ENCODE measurements at regions not wholly inside any gene's neighbourhood (a gene's known extent, or its start where the extent isn't known, plus 50 kb on each side); places are given as distances from the start of the nearest gene placed in this dataset.
A peak's percentile ranks its signal among the peaks of the same experiment; 100 is the strongest.
"Not testable (repeated sequence)": the region's sequence is repeated elsewhere in the genome, so short reads cannot be mapped to it uniquely, and the experiment has no call there.

DNA sequence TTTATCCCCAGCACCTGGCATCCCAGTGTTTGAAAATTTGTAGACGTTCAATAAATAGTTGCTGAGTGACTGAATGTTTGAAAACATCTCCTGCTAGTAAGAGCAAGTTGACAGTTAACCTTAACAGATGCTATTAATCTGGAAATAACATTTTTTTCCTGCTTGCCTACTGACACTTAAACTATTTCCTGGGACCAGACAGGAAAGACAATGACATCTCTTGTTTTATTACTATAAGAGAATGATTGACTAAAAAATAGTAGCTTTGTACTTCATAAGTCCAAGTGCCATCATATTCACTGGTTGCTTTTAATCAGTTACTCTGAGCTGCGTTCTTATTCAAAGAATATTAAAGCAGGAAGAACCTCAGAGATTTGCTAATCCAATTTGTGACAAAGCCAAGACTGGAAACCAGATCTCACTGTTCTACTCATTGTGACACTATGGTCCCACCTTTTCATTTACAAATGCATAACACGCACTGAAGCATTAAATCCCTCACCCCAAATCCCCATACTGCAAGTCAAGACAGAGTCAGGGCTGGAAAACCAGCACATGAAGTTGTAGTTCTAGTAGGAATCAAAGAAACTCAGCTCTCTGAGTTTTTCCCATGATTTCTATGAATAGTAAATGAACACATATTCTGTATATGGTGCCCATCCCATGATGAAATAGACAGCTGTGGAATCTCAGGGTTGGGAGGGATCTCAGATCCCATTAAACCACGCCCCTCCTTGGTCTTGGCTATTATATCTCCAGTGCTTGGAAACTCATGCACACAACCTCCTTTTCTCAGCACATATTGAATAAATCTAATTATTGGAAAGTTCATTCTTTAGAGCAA lies 212.7 kb upstream of the P2RY1 start:
- DNase-seq (ENCODE audit: low spot score), result no peak

DNA sequence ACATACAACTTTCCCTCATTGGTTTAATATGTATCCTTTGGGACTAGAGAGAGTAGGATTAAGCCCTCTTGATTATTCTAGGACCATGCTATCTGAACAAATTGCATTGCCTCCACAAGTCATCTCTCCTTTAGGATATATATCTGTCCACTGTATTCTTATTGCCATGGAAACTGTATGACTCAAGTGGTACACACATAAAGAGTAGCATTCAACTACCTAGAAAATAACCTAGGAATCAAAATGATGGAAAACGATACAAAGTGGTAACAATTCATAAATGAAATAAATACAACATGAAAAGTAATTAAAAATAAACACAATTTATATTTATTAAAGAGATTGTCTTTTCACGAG lies 212.1 kb upstream of the P2RY1 start:
- DNase-seq (ENCODE audit: low spot score), result no peak

DNA sequence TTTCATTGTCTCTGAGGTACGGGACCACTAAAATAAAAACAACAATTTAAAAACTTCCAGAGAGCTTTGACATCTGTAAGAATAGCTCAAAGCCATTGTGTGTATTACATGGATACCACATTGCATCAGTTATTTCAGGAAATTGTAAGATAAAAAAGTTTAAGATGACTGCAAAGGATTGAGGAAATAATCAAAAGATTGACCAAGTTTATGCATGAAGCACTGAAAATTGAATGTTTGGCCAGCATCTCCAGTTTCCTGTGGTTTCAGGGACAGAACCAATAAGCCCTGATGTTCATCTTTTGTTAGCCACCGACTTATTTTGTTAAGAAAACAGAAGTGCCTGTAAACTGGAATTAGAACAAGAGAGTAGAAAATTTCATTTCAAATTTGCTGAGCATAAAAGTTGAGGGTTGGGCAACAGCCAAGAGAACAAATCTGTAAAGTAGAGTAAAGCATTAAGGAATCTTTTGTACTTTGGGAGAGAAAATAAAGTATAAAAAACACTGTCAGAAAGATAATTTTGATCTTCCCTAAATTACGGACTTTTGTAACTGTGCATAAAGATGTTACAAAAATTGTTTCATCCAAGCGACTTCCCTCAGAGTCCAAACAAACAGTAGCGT lies 211.5 kb upstream of the P2RY1 start:
- DNase-seq (ENCODE audit: low spot score), result no peak

DNA sequence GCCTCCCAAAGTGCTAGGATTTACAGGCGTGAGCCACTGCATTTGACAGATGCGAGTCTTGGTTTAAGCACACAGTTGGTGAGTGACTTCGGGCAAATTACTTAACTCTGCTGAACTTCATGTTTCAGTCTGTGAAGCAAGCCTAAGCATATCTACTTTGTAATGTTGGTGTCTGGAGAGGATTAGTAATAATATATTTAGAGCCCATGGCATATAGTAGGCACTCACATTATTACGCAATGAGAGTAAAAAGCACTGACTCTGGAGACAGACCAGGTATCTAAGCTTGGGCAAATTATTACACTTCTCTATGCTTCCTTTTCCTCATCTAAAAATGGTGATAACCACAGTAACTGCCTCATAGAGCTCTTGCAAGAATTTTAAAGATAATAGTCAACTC lies 208.7 kb upstream of the P2RY1 start:
- no peak for DNase-seq (ENCODE audit: low spot score)

DNA sequence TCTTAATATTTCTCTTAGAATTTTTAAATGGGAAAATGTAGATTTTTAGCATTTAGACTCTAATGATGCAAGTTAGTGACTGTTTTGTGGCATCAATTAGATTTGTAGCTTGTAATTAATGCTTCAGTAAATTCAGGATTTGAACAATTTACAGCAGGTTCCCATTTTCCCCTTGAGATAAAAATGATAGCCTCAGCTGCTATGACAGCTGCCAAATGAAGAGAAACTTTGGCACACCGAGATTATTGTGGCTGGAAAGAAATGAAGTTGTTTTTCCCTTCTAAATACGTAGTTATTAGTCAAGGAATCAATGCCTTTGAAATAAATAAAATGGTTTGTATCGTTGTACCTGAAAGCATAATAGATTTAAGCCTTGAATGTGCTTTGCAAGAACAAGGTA lies 206.4 kb upstream of the P2RY1 start:
- DNase-seq (ENCODE audit: low spot score), result no peak

DNA sequence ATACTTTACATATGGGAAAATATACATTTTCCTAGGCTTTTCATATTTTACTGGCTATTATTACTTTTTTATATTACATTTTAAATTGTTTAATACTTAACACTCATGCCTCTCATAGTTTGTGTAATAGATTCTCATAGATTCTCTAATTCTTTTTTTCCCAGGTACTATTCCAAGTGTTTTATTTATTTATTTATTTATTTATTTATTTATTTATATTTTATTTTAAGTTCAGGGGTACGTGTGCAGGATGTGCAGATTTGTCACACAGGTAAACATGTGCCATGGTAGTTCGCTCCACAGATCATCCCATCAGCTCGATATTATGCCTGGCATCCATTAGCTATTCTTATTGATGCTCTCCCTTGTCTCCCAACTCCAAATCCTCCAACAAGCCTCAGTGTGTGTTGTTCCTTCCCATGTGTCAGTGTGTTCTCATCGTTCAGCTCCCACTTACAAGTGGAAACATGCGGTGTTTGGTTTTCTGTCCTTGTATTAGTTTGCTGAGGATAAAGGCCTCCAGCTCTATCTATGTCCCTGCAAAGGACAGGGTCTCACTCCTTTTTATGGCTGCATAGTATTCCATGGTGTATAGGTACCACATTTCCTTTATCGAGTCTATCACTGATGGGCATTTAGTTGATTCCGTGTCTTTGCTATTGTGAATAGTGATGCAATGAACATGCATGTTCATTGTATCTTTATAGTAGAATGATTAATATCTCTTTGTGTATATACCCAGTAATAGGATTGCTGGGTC lies 205.4 kb upstream of the P2RY1 start:
- no peak for DNase-seq (ENCODE audit: low spot score)

DNA sequence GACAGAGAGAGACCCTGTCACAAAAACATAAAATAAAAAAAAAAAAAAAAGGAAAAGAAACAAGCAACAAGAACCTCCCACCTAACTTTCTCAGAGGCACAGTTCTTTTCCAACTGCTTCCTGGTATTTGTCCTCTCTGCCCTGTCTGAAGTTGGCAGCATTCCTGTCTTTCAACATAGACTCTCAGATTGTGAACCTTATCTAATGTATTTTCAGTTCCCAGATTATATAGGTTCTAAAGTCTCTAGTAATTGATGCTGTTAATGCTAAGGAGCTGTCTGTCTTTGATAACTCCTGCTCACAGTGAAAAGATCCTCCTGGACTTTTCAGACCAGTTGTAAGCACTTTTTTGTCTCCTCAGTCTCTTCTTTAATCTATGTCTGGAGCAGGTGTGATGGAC lies 199.5 kb upstream of the P2RY1 start:
- DNase-seq (ENCODE audit: low spot score), result no peak

DNA sequence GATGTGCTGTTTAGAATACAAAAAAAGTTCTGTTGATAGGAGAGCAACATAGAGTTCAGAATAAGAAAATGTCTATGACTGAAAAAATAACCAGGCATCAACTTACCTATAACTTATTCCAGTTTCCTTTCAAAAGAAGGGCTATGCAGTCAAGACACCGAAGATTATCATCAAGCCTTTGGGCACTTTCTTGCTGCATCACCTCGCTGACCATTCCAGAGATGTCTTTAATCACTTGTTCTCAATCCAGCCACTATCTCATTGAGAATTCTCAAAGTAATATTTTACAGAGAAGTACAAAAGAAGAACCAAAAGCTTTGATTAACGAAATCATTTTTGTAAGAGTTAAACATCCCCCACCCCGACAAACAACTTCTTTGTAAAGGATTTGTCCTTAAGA lies 198.3 kb upstream of the P2RY1 start:
- no peak for DNase-seq (ENCODE audit: low spot score)

DNA sequence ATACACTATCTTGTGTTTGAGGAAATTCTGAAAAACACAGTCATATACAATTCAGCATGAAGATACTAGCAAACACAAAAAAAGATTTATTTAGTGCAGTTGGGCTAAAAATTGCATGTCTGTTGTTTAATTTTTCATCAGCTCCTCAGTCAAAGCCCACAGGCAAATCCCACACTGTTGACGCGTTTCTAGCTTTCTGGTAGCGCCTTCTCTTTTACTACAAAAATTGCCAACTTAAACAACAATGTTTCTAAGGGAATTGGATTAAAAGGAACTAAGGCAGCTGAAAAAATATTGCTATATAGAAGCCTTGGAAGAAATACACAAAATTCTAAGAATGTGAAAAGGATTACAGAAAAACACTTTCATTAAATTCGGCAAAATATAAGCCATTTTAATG lies 196.7 kb upstream of the P2RY1 start:
- no peak for DNase-seq (ENCODE audit: low spot score)

DNA sequence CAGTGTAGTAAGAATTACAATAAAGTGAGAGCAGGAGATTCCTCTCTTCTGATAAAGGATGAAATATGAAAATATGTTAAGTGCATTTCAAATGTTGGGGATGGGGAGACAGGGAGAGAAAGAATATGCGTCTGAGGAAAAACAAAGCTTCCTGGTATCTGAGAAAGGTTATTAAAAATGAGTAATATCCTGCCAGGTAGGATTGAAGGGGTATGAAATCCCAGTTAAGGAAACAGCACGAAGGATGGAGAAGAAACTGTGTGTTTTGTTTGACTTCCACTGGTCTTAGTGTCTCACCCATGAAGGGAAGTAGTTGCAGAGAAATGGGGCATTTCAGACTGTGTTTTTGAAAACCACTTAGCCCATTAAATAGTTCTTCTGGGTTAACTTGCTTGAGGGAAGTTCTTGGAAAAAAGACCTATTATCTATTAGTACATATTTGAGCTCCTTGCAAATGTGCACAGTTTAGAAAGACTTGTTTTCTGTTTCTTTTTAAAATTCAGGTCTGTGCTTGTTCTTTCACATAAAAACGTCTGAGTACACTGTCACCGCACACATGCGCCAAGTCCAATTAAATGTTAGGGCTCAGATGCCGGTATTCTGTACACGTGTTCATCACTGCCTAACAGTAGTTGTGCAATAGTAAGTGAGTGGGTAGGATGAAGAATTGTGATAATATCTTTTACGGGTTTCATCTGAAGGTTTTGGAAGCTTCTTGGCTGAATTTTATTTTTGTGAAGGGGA lies 196.1 kb upstream of the P2RY1 start:
- peak; percentile 3 for DNase-seq (ENCODE audit: low spot score)

DNA sequence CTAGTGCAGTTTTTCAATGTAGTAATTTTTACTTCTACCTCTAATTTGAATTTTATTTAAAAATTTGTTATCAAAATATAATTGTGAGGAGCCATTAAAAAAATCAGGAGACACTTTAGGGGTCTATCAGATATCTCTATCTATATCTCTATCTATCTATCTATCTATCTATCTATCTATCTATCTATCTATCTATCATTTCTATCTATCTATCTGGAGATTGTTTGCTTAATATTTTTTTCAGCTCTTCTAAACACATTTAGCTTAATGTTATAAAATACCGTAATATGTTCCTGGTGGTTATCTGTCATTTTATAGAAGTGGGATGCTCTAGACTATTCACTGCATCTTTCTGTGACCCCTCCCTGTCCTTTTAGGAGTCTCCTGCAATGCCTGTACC lies 193.7 kb upstream of the P2RY1 start:
- DNase-seq (ENCODE audit: low spot score), result no peak

DNA sequence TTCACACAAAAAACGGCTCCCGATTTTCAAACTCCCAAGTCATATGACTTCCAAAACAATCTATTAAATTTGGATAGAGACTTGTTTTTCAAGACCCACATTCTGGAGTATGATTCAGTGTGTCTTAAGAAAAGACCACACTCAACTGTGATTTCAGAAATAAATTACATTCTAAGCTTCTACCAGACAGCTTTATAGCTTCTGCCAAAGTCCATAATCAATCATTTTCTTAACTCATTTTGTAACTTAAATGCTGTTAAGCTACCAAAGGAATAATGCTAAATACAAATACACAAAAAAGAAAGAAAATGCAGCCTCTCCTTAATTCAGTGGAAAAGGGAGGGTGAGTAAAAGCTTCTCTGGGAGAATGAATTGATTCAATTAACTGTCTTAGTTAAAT lies 192.3 kb upstream of the P2RY1 start:
- DNase-seq (ENCODE audit: low spot score), result no peak

DNA sequence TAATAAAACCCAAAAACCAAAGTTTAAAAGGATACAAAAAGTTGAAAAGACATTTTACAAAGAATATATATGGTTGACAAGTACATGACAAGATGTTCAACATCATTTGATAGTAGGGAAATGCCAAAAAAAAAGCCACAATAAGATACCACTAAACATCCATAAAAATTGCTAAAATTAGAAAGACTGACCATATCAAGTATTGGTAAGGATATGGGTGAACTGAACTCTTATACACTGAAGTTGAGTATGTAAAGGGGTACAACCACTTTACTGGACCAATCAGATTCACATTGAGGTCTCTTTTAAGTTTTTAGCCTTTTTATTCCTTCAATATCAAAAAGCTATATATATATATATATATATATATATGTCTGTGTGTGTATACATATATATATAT lies 190.5 kb upstream of the P2RY1 start:
- DNase-seq (ENCODE audit: low spot score), result no peak

DNA sequence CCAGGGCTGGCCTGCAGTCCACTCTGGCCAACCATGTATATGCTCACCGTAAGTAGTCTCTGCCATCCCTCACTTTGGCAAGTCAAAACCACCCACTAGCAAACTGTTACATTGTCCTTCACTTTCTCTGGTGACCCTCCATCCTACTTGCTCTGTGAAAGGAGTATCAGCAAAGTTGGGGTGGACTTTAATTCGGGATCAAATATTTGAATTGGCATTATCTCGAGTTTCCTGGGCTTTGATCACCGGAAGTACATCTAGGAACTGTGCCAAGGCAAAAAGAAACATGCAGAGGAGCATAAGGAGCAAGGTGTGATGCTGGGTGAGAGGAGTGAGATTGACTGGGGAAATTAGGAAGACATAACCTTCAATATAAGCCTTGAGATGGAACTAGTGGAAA lies 188.9 kb upstream of the P2RY1 start:
- DNase-seq (ENCODE audit: low spot score), result no peak

DNA sequence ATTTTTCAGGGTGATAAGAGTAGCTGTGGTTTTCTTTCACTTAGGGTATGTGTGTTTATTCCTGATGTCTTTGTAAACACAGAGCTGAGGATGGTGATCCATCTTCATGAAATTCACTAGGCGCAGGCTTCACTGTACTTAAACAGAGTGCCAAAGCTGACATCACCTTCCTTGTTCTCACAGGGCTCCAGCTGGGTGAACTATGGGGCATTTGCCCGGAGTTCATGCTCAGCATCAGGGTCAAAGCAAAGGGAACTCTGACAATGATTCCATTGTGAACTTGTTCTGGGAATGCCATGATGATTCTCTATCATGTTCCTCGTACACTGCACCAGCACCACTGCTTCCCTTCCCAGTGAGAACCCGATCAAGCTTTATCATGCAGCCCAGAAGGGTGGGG lies 184.8 kb upstream of the P2RY1 start:
- DNase-seq (ENCODE audit: low spot score), result no peak

DNA sequence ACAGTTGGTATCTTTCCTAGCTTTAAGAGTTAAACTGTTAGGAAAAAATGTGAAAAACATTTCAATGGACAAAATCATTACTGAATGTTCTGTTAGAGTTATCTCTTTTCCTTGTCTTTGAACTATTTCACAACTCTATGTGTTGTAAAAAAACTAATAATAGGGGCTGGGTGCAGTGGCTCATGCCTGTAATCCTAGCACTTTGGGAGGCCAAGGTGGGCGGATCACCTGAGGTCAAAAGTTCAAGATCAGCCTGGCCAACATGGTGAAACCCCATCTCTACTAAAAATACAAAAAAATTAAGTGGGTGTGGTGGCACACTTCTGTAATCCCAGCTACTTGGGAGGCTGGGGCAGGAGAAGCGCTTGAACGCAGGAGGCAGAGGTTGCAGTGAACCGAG lies 184.0 kb upstream of the P2RY1 start:
- not testable (repeated sequence) for DNase-seq (ENCODE audit: low spot score)

DNA sequence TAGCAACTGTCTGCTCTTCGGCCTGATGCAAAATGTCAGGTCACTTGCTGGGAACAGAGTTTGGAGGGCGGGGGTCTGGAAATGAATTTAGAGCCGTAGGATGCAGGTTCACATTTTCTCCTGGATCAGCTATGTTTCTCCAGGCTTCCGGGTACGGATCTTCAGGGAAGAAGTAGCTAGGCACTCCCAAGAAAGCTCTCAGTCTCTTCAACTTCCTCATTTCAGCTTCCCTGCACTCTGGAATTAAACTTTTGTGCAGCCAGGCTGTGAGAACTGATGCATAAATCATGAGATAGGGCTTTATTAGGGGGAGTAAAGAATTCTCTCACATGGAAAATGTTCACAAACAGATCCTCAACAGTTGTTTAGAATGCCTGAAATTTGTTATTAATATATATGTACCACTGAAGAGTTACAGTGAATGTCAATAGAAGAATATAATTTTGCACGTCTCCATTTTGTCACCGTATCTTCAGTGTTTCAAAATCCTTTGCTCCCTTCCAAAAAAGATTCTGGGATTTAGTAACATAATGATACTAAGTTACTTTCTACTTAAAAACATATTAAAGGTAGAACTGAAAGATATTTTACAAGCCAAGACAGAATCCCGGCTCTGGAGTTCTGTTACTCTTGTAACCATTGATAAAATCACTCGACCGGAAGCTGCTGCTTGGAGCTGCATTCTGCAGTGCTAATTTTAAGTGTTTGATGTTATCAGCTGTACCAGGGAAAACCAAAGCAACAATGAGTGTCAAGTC lies 178.5 kb upstream of the P2RY1 start:
- DNase-seq (ENCODE audit: low spot score), result no peak

DNA sequence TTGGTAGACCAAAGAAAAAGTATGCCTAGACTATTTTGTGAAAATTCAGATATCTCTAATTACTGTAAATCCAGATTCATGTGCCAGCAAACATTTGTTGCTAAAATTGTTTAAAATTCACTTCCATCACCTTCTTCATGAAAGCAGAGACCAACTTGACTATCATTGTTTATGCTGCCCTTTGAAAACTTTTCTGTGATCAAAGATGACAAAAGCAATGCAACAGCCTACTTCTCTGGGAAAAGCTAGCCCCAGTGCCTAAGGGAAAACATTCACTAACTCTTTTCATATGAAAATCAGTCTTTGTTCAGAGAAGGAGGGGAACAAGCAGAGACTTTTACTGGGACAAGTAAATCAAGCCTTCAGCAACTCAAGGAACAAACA lies 178.0 kb upstream of the P2RY1 start:
- DNase-seq (ENCODE audit: low spot score), result no peak

DNA sequence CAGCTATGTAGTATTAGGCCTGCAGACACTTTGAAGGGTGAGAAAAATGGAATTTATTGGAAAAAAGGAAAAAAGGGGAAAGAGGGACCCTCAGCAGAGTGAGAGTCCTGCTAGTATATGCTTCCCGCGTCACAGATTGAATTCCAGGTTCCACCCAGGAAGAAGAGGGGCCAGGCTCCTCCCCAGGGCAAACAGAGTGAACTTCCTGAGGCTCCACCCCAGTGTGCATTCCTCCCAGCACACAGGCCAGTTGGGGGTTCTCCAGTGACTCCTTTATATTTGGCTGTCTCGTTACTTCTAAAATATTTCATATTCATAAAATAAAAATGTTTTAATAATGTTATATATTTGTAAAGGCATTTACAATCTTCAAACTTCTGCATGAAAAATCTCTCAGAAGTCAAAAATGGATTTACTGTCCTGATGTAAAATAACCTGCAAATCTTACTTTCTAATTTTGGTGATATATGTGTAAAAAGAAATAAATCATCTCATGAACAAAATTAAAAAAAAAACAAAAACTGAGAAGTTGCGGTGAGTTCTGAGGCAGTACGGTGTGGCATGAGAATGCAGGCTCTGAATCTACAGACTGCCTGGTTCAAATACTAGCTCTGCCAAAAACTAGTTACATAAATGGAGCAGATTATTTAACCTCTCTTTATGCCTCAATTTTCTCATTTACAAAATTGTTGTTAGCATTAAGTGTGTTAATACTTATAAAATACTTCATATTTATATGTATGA lies 175.8 kb upstream of the P2RY1 start:
- DNase-seq (ENCODE audit: low spot score), result no peak

DNA sequence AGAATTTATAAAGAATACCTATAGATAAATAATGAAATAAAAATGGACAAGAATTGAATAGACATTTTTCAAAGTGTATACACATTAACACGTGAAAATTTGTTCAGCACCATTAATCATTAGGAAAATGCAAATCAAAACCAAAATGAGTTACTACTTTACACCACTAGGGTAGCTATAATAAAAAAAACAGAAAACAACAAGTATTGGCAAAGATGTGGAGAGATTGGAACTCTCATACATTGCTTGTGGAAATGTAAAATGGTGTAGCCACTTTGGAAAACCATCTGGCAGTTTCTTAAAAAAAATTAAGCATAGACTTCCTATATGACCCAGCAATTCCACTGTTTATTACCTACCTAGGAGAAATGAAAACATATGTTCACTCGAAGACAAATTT lies 172.8 kb upstream of the P2RY1 start:
- DNase-seq (ENCODE audit: low spot score), result no peak

DNA sequence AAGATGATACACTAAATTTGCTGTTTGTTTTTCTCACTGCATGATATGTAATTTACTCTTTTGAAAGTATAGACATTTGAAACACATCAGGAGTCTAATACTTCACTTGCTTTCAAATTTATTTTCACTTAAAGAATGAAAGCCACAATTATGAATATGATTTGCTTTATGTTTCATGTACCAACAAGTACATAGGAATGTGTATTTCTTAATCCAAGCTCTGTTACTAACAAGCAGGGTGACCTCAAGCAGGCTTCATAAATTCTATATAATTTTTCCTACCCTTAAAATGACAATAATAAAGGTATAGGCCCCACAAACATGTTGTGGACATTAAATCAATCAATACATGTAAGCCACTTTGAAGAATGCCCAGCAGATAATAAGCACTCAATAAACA lies 170.2 kb upstream of the P2RY1 start:
- no peak for DNase-seq (ENCODE audit: low spot score)

Measured in AG08395 (cell line).